Transverse colon (tissue), 3 donors: ENCODE measurements at regions not wholly inside any gene's neighbourhood (a gene's known extent, or its start where the extent isn't known, plus 50 kb on each side); places are given as distances from the start of the nearest gene placed in this dataset.

Experiments used
- POLR2A ChIP-seq: fragments of 450-650 bp; IDR thresholded peaks from one replicate; pipeline ENCODE4 v1.6.1; 2016; ENCODE audit warnings: antibody characterized with exemption, mild to moderate bottlenecking, moderate library complexity
- POLR2AphosphoS5 ChIP-seq, 3 donors: sonication (generic); formaldehyde crosslinking; IDR thresholded peaks; one replicate each; pipeline ENCODE4 v1.6.1; 2016; ENCODE audit warnings: antibody characterized with exemption in 3 of 3

DNA sequence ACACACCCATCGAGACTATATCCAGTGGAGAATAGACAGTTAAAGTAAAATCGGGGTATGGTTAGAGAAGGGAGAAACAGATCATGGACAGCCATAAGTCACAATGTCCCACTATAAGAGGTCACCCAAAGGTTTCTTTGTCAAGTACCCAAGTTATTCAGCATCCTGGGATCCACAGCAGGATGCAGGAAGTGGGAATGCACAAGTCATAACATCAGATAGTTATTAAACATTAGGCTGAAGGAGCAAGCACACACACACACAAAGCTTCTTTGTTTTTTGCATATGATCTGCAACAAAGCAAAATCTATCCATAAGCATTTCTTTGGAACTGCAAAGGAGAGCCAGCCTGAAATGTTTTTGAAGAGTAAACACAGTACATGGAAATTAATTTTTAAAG, 111.6 kb downstream of the NOC3L start:
- no peak for TF ChIP-seq POLR2AphosphoS5 (IDR thresholded peaks at IDR 0.05)
- TF ChIP-seq POLR2A, result no peak
